Endothelial cell of umbilical vein (primary cell): ENCODE measurements at regions not wholly inside any gene's neighbourhood (a gene's known extent, or its start where the extent isn't known, plus 50 kb on each side); places are given as distances from the start of the nearest gene placed in this dataset.

Experiments used
- BruUV-seq: library from RNA; stranded (reverse); fragments of 400-500 nt; replicated peaks from 2 replicates; lab custom pipeline; 2021; lab: Mats Ljungman, UMichigan
- CTCF ChIA-PET: fragments of 300-600, 350-600 bp; sonication (Branson Sonifier 250); formaldehyde crosslinking; loops from one replicate; lab custom pipeline; 2021; ENCODE audit warnings: antibody characterized with exemption, inconsistent platforms; lab: Charles Lee
- POLR2A ChIA-PET: fragments of 300-600, 350-600 bp; sonication (Branson Sonifier 250); formaldehyde crosslinking; loops from one replicate; lab custom pipeline; 2021; ENCODE audit warnings: antibody characterized with exemption, inconsistent platforms; lab: Charles Lee
- DNase-seq: peaks from one replicate; pipeline ENCODE4 v3.0.0-alpha.2; 2011; ENCODE audit warnings: low read depth, low spot score
- FAIRE-seq: peaks from 2 replicates; lab custom pipeline; 2011; peaks lifted over from hg19 to GRCh38; lab: Jason Lieb, UNC
- H2AFZ ChIP-seq: 2 replicates; pipeline ENCODE4 v1.6.0; 2012; ENCODE audit warnings: low read depth, low read length, control low read depth, inconsistent platforms
- H3K27ac ChIP-seq: 2 replicates; pipeline ENCODE4 v1.5.1; 2011; ENCODE audit warnings: low read depth, mild to moderate bottlenecking, control low read depth, low read length, moderate library complexity; ENCODE audit not compliant: insufficient read depth
- H3K27me3 ChIP-seq, 2 experiments: 2 replicates each; pipeline versions ENCODE4 v1.6.0 to v1.6.1; 2011; ENCODE audit warnings: low read length in 2 of 2, mixed read lengths in 1 of 2; ENCODE audit not compliant: control insufficient read depth in 2 of 2, insufficient read depth in 2 of 2
- H3K36me3 ChIP-seq, 2 experiments: 2 replicates in 1 of 2; 3 replicates in 1 of 2; pipeline ENCODE4 v1.5.1; 2011; ENCODE audit warnings: low read length in 2 of 2, mild to moderate bottlenecking in 1 of 2, moderate library complexity in 1 of 2; ENCODE audit not compliant: control insufficient read depth in 2 of 2, insufficient read depth in 2 of 2; ENCODE audit errors: extremely low read depth in 1 of 2
- H3K4me1 ChIP-seq: 3 replicates; pipeline ENCODE4 v1.5.1; 2011; ENCODE audit warnings: mild to moderate bottlenecking, low read length; ENCODE audit not compliant: control insufficient read depth, insufficient read depth; ENCODE audit errors: extremely low read depth
- H3K4me2 ChIP-seq: 2 replicates; pipeline ENCODE4 v1.6.1; 2011; ENCODE audit warnings: low read length, control low read depth, mixed read lengths; ENCODE audit not compliant: insufficient read depth
- H3K4me3 ChIP-seq, 3 experiments: fragments of 200-600 bp in 1 of 3; sonication (generic), shearing (Covaris generic) in 1 of 3; replicated peaks in 1 of 3; 2 replicates each; pipeline ENCODE4 v1.5.1; 2011 to 2016; ENCODE audit warnings: control low read depth in 3 of 3, low read length in 3 of 3, mild to moderate bottlenecking in 2 of 3, inconsistent platforms in 1 of 3, low read depth in 1 of 3, moderate library complexity in 1 of 3; ENCODE audit not compliant: insufficient read depth in 1 of 3
- H3K79me2 ChIP-seq: 2 replicates; pipeline ENCODE4 v1.6.0; 2012; ENCODE audit warnings: low read length, inconsistent platforms; ENCODE audit not compliant: control insufficient read depth, insufficient read depth
- H3K9ac ChIP-seq: replicated peaks from 2 replicates; pipeline ENCODE3; 2011; ENCODE audit warnings: low read length, control low read depth; ENCODE audit not compliant: insufficient read depth; ENCODE audit errors: extremely low read depth
- H3K9me1 ChIP-seq: replicated peaks from 3 replicates; pipeline ENCODE4 v1.6.0; 2011; ENCODE audit warnings: mild to moderate bottlenecking, low read length; ENCODE audit not compliant: control insufficient read depth, insufficient read depth; ENCODE audit errors: extremely low read depth
- H3K9me3 ChIP-seq: replicated peaks from 2 replicates; pipeline ENCODE4 v1.5.1; 2012; ENCODE audit warnings: low read length, inconsistent platforms; ENCODE audit not compliant: control insufficient read depth, insufficient read depth
- H4K20me1 ChIP-seq: replicated peaks from 2 replicates; pipeline ENCODE3; 2011; ENCODE audit warnings: mild to moderate bottlenecking, low read length; ENCODE audit not compliant: control insufficient read depth, insufficient read depth; ENCODE audit errors: extremely low read depth
- CTCF ChIP-seq, 2 donors: IDR thresholded peaks; 1 replicate in 1 of 2; 2 replicates in 1 of 2; pipeline ENCODE4 v1.5.1; 2011; ENCODE audit warnings: low read length in 2 of 2, mild to moderate bottlenecking in 2 of 2, moderate library complexity in 2 of 2, control low read depth in 1 of 2, inconsistent platforms in 1 of 2, low read depth in 1 of 2; ENCODE audit not compliant: insufficient read depth in 1 of 2; ENCODE audit errors: extremely low read depth in 1 of 2
- EZH2 ChIP-seq: IDR thresholded peaks from 2 replicates; pipeline ENCODE4 v1.6.1; 2012; ENCODE audit warnings: borderline replicate concordance, low read depth, mild to moderate bottlenecking, moderate library complexity, low read length, inconsistent platforms; ENCODE audit not compliant: severe bottlenecking
- FOS ChIP-seq: IDR thresholded peaks from 2 replicates; pipeline ENCODE4 v1.6.1; 2011; ENCODE audit warnings: mild to moderate bottlenecking, low read length, moderate library complexity, borderline replicate concordance; ENCODE audit not compliant: insufficient read depth
- GATA2 ChIP-seq: IDR thresholded peaks from 2 replicates; pipeline ENCODE4 v1.7.0; 2011; ENCODE audit warnings: low read depth, mild to moderate bottlenecking, moderate library complexity, mixed read lengths, low read length; ENCODE audit not compliant: insufficient read length, insufficient read depth
- JUN ChIP-seq: IDR thresholded peaks from 2 replicates; pipeline ENCODE4 v1.6.1; 2011; ENCODE audit warnings: borderline replicate concordance, low read depth; ENCODE audit not compliant: insufficient read length, insufficient read depth
- MAX ChIP-seq: IDR thresholded peaks from 2 replicates; pipeline ENCODE4 v1.6.1; 2011; ENCODE audit not compliant: insufficient read depth, insufficient read length
- MYC ChIP-seq: IDR thresholded peaks from one replicate; pipeline ENCODE4 v1.6.1; 2011; ENCODE audit warnings: mild to moderate bottlenecking, low read depth, low read length
- POLR2AphosphoS5 ChIP-seq: IDR thresholded peaks from 2 replicates; pipeline ENCODE4 v1.6.1; 2012; ENCODE audit warnings: low read depth, mild to moderate bottlenecking, control low read depth, low read length, moderate library complexity; ENCODE audit not compliant: insufficient read depth
- dilution Hi-C: fragments of 300-500 bp; cut with MboI; formaldehyde crosslinking; loops from one replicate; pipeline ENCODE4 v1.15.0; 2019; ENCODE audit warnings: low sequenced_read_pairs; ENCODE audit not compliant: extremely low pct_ligation_motif_present
- intact Hi-C: fragments of 100-400 bp; cut with micrococcal nuclease; formaldehyde crosslinking; loops from one replicate; pipeline ENCODE4 v1.10.0; 2022

GRCh38 chr2:58364098-58364497 is 123.0 kb upstream of the FANCL start:
- no peak overlapping the region for H3K4me2 ChIP-seq
- TF ChIP-seq MYC = no peak
- no peak for TF ChIP-seq MAX
- TF ChIP-seq EZH2 = no peak
- TF ChIP-seq CTCF (IDR thresholded peaks at IDR 0.05; ENCODE audit: extremely low read depth in 1 of 2, insufficient read depth in 1 of 2, low read depth in 1 of 2, low read length in 2 of 2) = no peak
- no peak for TF ChIP-seq FOS
- no peak for TF ChIP-seq JUN
- TF ChIP-seq POLR2AphosphoS5 = no peak
- no peak for TF ChIP-seq GATA2
- H3K4me1 ChIP-seq = no peaks in the 10 kb centered on the region
- dilution Hi-C loops = no loop called here
- no peaks in the 10 kb centered on the region for H3K36me3 ChIP-seq
- H3K79me2 ChIP-seq = no peaks in the 10 kb centered on the region
- CTCF ChIA-PET = no interaction called here
- H3K9me3 ChIP-seq = no peaks in the 10 kb centered on the region
- no peak for FAIRE-seq
- no peak overlapping the region for H3K4me3 ChIP-seq
- no peaks in the 10 kb centered on the region for H3K27me3 ChIP-seq
- BruUV-seq = no TSS peak
- H4K20me1 ChIP-seq = no peaks in the 10 kb centered on the region
- H3K9ac ChIP-seq = no peak overlapping the region
- no peaks in the 10 kb centered on the region for H3K9me1 ChIP-seq
- intact Hi-C loops = no loop called here
- POLR2A ChIA-PET = no interaction called here
- DNase-seq = no peak
- no peak overlapping the region for H2AFZ ChIP-seq
- H3K27ac ChIP-seq = no peak overlapping the region
